ENCODE measurements at regions not wholly inside any gene's neighbourhood (a gene's known extent, or its start where the extent isn't known, plus 50 kb on each side); places are given as distances from the start of the nearest gene placed in this dataset.
"Not testable (repeated sequence)": the region's sequence is repeated elsewhere in the genome, so short reads cannot be mapped to it uniquely, and the experiment has no call there.

DNA sequence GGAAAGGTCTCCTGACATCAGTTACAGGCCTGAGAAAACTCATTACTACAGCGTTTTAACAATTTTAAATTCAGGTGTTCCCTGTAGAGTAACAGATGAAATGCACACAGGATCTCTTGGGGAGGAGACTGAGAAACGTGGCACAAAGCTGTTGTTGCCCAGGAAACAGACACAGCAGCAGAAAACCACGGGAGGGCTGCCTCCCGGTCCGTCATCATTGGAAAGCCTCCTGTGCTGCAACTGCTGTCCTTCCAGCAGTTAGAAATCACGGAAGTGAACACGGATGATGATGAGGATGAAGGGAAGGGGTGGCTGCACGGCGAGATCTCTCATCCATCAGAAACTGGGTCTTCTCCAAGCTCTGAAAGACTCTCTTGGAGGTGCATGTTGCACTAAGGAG, 94.6 kb upstream of the RNF32 start:
- DNase-seq, result no peak

DNA sequence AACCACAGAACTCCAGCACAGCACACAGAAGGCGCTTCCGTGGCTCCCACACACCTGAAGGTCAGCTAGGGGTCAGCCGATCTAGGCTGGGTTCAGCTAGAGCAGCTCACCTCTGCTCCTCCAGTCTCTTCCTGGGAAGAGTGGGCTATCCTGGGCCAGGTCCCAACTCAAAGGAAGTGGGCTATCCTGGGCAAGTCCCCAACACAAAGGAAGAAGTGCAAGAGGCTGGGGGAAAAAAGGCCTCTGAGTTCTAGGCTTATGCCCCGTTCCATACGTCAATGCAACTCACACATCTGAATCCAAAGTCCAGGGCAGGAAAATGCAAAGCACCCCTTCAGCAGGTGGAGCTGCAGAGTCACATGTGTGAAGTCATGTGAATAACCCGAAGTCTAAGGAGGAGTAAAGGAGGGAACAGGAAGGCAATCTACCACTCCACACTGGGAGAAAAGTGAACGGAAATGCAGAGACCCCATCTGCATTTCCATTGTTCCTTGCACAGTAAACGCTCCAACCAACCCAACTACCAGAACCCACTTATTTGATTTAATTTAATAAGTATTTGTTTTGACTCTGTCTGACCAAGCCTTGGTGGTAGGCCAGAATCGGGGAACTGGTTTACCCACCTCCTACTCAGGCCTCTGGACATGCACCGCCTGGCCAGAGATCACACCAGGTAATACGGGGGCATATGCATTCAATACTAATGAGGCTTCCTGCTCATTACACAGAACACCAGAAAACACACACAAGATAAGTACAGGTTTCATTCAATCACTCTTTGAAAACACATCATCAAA, 95.5 kb upstream of the RNF32 start:
- DNase-seq, result no peak

GRCh38 chr7:156543699-156544598, 96.6 kb upstream of the RNF32 start:
- no peak for DNase-seq

- DNase-seq, result no peak
These were observed 99.9 kb upstream of the RNF32 start for GRCh38 chr7:156540619-156541165.

GRCh38 chr7:156539999-156540398, 100.6 kb upstream of the RNF32 start:
- DNase-seq, result no peak

DNA sequence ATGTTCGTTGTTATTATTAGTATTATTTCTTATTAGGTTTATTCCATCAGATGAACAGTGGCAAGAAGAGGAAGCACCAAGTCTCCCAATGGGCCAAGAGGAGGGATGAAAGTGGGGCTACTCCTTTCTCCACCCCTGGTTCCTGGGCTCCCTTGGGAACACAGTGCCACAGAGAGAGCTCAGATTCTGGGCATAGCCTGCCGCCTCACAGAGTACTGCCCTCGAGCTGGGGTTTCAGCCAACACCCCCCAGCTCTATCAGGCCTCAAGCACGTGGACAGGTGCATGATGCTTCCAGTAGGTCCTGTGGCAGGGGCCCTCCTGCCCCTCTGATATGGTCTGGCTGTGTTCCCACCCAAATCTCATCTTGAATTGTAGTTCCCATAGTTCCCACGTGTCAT, 103.6 kb upstream of the RNF32 start:
- DNase-seq, result no peak

GRCh38 chr7:156534925-156535324, 105.6 kb upstream of the RNF32 start:
- DNase-seq, result no peak

- no peak for DNase-seq
These were observed 106.6 kb upstream of the RNF32 start for GRCh38 chr7:156533964-156534363.

- no peak for DNase-seq
These were observed 107.2 kb upstream of the RNF32 start for GRCh38 chr7:156533420-156533819.

GRCh38 chr7:156532016-156532602, 108.5 kb upstream of the RNF32 start:
- DNase-seq, result no peak

GRCh38 chr7:156529956-156530355, 110.6 kb upstream of the RNF32 start:
- DNase-seq, result no peak

GRCh38 chr7:156527458-156527890, 113.1 kb upstream of the RNF32 start:
- DNase-seq, result no peak

- no peak for DNase-seq
These were observed 115.6 kb upstream of the RNF32 start for GRCh38 chr7:156524818-156525597.

DNA sequence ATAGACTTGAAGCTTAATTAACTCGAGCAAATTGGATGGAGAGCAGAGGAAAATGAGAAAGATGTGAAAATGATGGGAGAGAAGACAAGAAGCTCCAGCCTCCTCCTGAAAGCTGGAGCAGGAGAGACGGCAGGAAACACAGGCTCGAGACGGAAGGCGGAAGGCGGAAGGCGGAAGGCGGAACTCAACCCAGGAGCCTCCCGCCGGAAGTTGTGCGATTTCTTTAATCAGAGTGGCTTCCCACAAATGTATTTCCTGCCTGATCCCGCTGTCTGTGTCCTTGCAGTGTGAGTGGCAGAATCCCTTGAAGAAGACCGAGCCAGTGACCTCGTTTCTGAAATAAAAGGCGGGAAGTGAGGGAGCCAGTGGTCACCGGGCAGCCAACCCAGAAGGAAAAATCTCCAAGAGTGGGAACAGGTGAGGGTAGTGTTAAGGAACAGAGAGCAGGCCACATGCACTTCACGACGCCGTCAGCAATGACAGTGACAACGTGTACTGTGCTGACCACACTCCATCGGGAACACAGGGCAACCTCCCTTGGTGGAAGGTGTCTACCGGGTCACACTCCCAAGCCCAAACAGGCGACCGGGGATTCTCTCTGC, 117.0 kb upstream of the RNF32 start:
- no peak for DNase-seq

GRCh38 chr7:156522801-156523200, 117.8 kb upstream of the RNF32 start:
- DNase-seq, result no peak

DNA sequence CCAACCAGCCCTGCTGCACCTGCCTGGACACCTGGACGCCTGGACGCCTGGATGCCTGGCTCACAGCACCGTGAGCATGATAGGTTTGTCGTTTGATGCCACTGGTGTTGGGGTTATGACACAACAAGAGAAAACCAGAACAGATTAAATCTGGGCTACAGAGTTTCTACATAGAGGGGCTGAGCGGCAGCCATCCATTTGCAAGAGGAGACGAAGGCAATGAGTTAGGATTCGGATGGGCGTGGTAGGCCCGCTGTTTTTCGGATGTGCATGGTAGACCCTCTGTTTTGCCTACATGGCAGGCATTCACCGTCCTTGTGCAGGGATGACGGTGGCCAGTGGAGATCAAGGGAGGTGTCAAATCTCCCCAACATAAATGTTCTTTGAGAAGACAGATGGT, 121.5 kb upstream of the RNF32 start:
- no peak for DNase-seq

DNA sequence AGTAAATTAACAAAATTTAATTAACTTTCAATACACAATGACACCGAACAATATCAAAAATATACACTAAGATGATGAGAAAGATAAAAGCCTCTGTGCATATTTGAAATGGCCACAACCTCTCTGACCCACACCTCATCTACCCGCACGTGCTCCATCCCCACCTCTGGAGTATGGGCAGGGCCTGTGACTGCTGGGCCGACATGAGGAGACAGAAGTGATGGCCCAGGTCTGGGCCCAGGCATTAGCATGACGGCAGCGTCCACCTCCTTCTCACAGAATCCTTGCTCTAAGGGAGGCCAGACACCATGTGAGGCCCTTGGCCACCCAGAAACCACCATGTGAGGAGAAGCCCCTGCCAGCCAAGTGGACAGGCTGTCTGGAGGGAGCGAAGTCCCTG, 122.1 kb upstream of the RNF32 start:
- DNase-seq, result no peak

DNA sequence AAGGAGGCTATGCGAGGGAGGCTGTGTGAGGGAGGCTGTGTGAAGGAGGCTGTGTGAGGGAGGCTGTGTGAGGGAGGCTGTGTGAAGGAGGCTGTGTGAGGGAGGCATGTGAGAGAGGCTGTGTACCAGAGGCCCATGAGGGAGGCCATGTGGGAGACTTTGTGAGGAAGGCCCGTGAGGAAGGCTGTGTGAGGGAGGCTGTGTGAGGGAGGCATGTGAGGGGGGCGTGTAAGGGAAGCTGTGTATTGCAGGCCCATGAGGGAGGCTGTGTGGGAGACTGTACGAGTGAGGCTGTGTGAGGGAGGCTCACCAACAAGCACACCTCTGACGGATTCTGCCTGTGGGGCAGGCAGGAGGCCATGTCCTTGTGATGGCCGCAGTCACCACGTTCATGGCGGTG, 122.7 kb upstream of the RNF32 start:
- not testable (repeated sequence) for DNase-seq

- no peak for DNase-seq
These were observed 123.7 kb upstream of the RNF32 start for GRCh38 chr7:156516791-156517378.

- DNase-seq, result no peak
These were observed 124.4 kb upstream of the RNF32 start for GRCh38 chr7:156515911-156516790.

DNA sequence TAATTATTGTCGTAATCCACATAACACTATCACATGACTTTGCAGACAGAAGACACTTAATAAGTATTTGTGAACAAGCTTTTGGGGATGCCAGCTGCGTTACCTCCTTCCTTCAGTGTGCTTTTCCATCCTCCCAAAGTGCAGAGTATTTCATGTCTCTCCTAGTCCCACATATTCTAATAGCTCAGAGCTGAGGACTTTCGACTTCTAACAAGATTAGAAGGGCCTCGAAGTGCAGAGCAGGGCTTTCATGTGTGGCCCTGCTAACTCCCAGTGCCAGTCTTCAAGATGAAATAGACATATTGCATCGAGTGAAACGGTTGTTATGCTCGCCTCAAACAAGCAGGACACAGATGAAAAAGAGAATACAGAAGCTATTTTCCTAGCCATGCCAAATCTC, 125.7 kb upstream of the RNF32 start:
- no peak for DNase-seq

All from stimulated activated naive CD4-positive, alpha-beta T cell (primary cell).